GM12872 (cell line): ENCODE measurements at regions not wholly inside any gene's neighbourhood (a gene's known extent, or its start where the extent isn't known, plus 50 kb on each side); places are given as distances from the start of the nearest gene placed in this dataset.

Experiments
- CTCF ChIP-seq: IDR thresholded peaks from 3 replicates; pipeline ENCODE4 v1.5.1; 2011; ENCODE audit warnings: low read depth, mild to moderate bottlenecking, low read length, moderate library complexity; ENCODE audit not compliant: insufficient read depth

DNA sequence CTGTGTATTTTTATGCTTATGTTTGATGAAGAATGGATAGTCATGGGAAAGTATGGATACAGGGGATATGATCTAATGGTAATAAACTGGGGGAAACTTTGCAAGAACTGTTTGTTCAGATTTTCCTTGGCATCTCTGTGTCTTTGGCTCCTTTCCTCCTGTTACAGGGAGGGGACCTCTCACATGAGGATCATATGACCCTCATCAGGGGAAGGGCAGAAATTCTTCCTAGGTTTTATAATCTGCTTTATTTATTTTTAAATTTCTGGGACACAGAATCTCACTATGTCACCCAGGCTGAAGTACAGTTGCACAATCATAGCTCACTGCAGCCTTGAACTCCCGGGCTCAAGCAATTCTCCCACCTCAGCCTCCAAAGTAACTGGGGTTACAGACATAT is 526.5 kb downstream of the CCER1 start:
- no peak for TF ChIP-seq CTCF

- no peak for TF ChIP-seq CTCF
Measured at GRCh38 chr12:90423965-90424364, 531.0 kb downstream of the CCER1 start.

DNA sequence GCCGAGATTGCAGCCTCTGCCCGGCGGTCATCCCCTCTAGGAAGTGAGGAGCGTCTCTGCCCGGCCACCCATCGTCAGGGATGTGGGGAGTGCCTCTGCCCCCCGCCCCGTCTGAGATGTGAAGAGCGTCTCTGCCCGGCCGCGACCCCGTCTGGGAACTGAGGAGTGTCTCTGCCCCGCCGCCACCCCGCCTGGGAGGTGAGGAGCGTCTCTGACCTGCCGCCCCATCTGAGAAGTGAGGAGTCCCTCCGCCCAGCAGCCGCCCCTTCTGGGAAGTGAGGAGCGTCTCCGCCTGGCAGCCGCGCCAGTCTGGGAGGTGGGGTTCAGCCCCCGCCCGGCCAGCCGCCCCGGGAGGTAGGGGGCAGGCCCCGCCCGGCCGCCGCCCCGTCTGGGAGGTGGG is 544.0 kb downstream of the CCER1 start:
- no peak for TF ChIP-seq CTCF

- no peak for TF ChIP-seq CTCF
Measured at GRCh38 chr12:90407841-90408240, 547.1 kb downstream of the CCER1 start.

GRCh38 chr12:90404071-90404470 is 550.9 kb downstream of the CCER1 start:
- TF ChIP-seq CTCF, result no peak

GRCh38 chr12:90401185-90401584 is 553.8 kb downstream of the CCER1 start:
- TF ChIP-seq CTCF, result no peak

GRCh38 chr12:90399357-90399756 is 555.6 kb downstream of the CCER1 start:
- no peak for TF ChIP-seq CTCF
